DND-41 (cell line): ENCODE measurements at regions not wholly inside any gene's neighbourhood (a gene's known extent, or its start where the extent isn't known, plus 50 kb on each side); places are given as distances from the start of the nearest gene placed in this dataset.

Experiments used
- ATAC-seq: fragments of 200-7000 bp; cut with Tn5 transposase; 3 replicates; pipeline ENCODE4 v1.9.1; 2021; ENCODE audit warnings: low read depth; ENCODE audit not compliant: insufficient read depth
- DNase-seq: peaks from one replicate; pipeline ENCODE4 v3.0.0-alpha.2; 2020
- H2AFZ ChIP-seq: 2 replicates; pipeline ENCODE4 v1.6.0; 2012; ENCODE audit warnings: low read depth, low read length
- H3K27ac ChIP-seq: 2 replicates; pipeline ENCODE4 v1.5.1; 2012; ENCODE audit warnings: low read length, inconsistent platforms
- H3K27me3 ChIP-seq: fragments of 200-600 bp; sonication (generic); 2 replicates; pipeline ENCODE4 v1.6.0; 2012; ENCODE audit warnings: low read length, mild to moderate bottlenecking, inconsistent platforms; ENCODE audit not compliant: insufficient read depth, poor library complexity
- H3K36me3 ChIP-seq: 2 replicates; pipeline ENCODE4 v1.5.1; 2012; ENCODE audit warnings: low read length, inconsistent platforms; ENCODE audit not compliant: insufficient read depth
- H3K4me1 ChIP-seq: 2 replicates; pipeline ENCODE4 v1.5.1; 2012; ENCODE audit warnings: mild to moderate bottlenecking, low read length; ENCODE audit not compliant: insufficient read depth
- H3K4me2 ChIP-seq: 2 replicates; pipeline ENCODE4 v1.6.0; 2012; ENCODE audit warnings: mild to moderate bottlenecking, moderate library complexity, low read length, inconsistent platforms; ENCODE audit not compliant: insufficient read depth
- H3K4me3 ChIP-seq, 2 experiments: fragments of 200-600 bp in 1 of 2; shearing (Covaris generic) in 1 of 2; 2 replicates each; pipeline ENCODE4 v1.5.1; 2012 to 2016; ENCODE audit warnings: inconsistent platforms in 2 of 2, low read length in 2 of 2, mild to moderate bottlenecking in 2 of 2, low read depth in 1 of 2, moderate library complexity in 1 of 2
- H3K79me2 ChIP-seq: 2 replicates; pipeline ENCODE4 v1.6.0; 2012; ENCODE audit warnings: low read length, inconsistent platforms; ENCODE audit not compliant: insufficient read depth
- H3K9ac ChIP-seq: 2 replicates; pipeline ENCODE4 v1.6.0; 2012; ENCODE audit warnings: low read depth, mild to moderate bottlenecking, inconsistent platforms, low read length, moderate library complexity
- H3K9me3 ChIP-seq: 2 replicates; pipeline ENCODE4 v1.5.1; 2012; ENCODE audit warnings: low read length, moderate library complexity, mild to moderate bottlenecking, inconsistent platforms; ENCODE audit not compliant: insufficient read depth, severe bottlenecking
- H4K20me1 ChIP-seq: 2 replicates; pipeline ENCODE4 v1.6.0; 2012; ENCODE audit warnings: low read length; ENCODE audit not compliant: insufficient read depth
- CTCF ChIP-seq: IDR thresholded peaks from 2 replicates; pipeline ENCODE4 v1.5.1; 2012; ENCODE audit warnings: borderline replicate concordance, low read length, moderate library complexity, mild to moderate bottlenecking; ENCODE audit not compliant: poor library complexity, severe bottlenecking; ENCODE audit errors: extremely low read depth
- EZH2 ChIP-seq: IDR thresholded peaks from 3 replicates; pipeline ENCODE4 v1.6.1; 2012; ENCODE audit warnings: borderline replicate concordance, low read depth, mild to moderate bottlenecking, moderate library complexity, low read length, inconsistent platforms; ENCODE audit not compliant: severe bottlenecking

- H2AFZ ChIP-seq = no peak overlapping the region
- ATAC-seq = no peak
- H3K36me3 ChIP-seq = no peaks in the 10 kb centered on the region
- H3K9ac ChIP-seq = no peak overlapping the region
- H4K20me1 ChIP-seq = no peaks in the 10 kb centered on the region
- H3K4me3 ChIP-seq = no peak overlapping the region
- no peak overlapping the region for H3K27ac ChIP-seq
- no peaks in the 10 kb centered on the region for H3K4me1 ChIP-seq
- H3K4me2 ChIP-seq = no peak overlapping the region
- DNase-seq = no peak
- no peaks in the 10 kb centered on the region for H3K27me3 ChIP-seq
- no peaks in the 10 kb centered on the region for H3K79me2 ChIP-seq
- no peaks in the 10 kb centered on the region for H3K9me3 ChIP-seq
- TF ChIP-seq EZH2 (no peak), CTCF (no peak)
These were observed 529.4 kb upstream of the TSPY4 start for GRCh38 chrY:8807648-8808408.

GRCh38 chrY:8808611-8809010, 528.7 kb upstream of the TSPY4 start:
- DNase-seq = no peak
- ATAC-seq = no peak
- Histone ChIP-seq H4K20me1 (no peaks in the 10 kb centered on the region), H3K9ac (no peak overlapping the region), H3K27me3 (no peaks in the 10 kb centered on the region), H3K27ac (no peak overlapping the region), H3K9me3 (no peaks in the 10 kb centered on the region), H3K4me1 (no peaks in the 10 kb centered on the region), H3K4me3 (no peak overlapping the region), H2AFZ (no peak overlapping the region), H3K4me2 (no peak overlapping the region), H3K79me2 (no peaks in the 10 kb centered on the region), H3K36me3 (no peaks in the 10 kb centered on the region)
- TF ChIP-seq EZH2 (no peak), CTCF (no peak)

- ATAC-seq (no peak), DNase-seq (no peak)
- no peaks in the 10 kb centered on the region for H4K20me1 ChIP-seq
- H3K4me3 ChIP-seq = no peak overlapping the region
- no peaks in the 10 kb centered on the region for H3K36me3 ChIP-seq
- no peaks in the 10 kb centered on the region for H3K27me3 ChIP-seq
- H3K27ac ChIP-seq = no peak overlapping the region
- no peaks in the 10 kb centered on the region for H3K4me1 ChIP-seq
- no peaks in the 10 kb centered on the region for H3K79me2 ChIP-seq
- H2AFZ ChIP-seq = no peak overlapping the region
- TF ChIP-seq EZH2 = no peak
- no peak for TF ChIP-seq CTCF
- no peak overlapping the region for H3K4me2 ChIP-seq
- no peak overlapping the region for H3K9ac ChIP-seq
- no peaks in the 10 kb centered on the region for H3K9me3 ChIP-seq
These were observed 528.2 kb upstream of the TSPY4 start for GRCh38 chrY:8809076-8809475.

GRCh38 chrY:8814143-8814542, 523.1 kb upstream of the TSPY4 start:
- no peak for ATAC-seq
- Histone ChIP-seq H3K36me3 (no peaks in the 10 kb centered on the region), H3K4me2 (no peak overlapping the region), H3K4me1 (no peaks in the 10 kb centered on the region), H3K9me3 (no peaks in the 10 kb centered on the region), H4K20me1 (no peaks in the 10 kb centered on the region), H3K4me3 (no peak overlapping the region), H3K79me2 (no peaks in the 10 kb centered on the region), H2AFZ (no peak overlapping the region), H3K27ac (no peak overlapping the region), H3K9ac (no peak overlapping the region), H3K27me3 (no peaks in the 10 kb centered on the region)
- no peak for DNase-seq
- no peak for TF ChIP-seq EZH2
- TF ChIP-seq CTCF = no peak
